Ishikawa (cell line): ENCODE measurements at regions not wholly inside any gene's neighbourhood (a gene's known extent, or its start where the extent isn't known, plus 50 kb on each side); places are given as distances from the start of the nearest gene placed in this dataset.

ENCODE experiments used
- CEBPB ChIP-seq: IDR thresholded peaks from 2 replicates; pipeline ENCODE4 v1.6.1; 2012
- CREB1 ChIP-seq: IDR thresholded peaks from 2 replicates; pipeline ENCODE4 v1.6.1; 2012; ENCODE audit warnings: low read depth
- EGR1 ChIP-seq: IDR thresholded peaks from 2 replicates; pipeline ENCODE4 v1.6.1; 2012
- EP300 ChIP-seq: IDR thresholded peaks from 2 replicates; pipeline ENCODE4 v1.6.1; 2012; ENCODE audit warnings: borderline replicate concordance
- FOXM1 ChIP-seq: IDR thresholded peaks from 2 replicates; pipeline ENCODE4 v1.6.1; 2012; ENCODE audit warnings: low read depth, borderline replicate concordance
- MAX ChIP-seq: IDR thresholded peaks from 2 replicates; pipeline ENCODE4 v1.6.1; 2012
- NFIC ChIP-seq: IDR thresholded peaks from 2 replicates; pipeline ENCODE4 v1.6.1; 2012
- RAD21 ChIP-seq: IDR thresholded peaks from 2 replicates; pipeline ENCODE4 v1.6.1; 2012; ENCODE audit warnings: low read depth
- REST ChIP-seq: IDR thresholded peaks from 2 replicates; pipeline ENCODE4 v1.6.1; 2012; ENCODE audit warnings: low read depth, mild to moderate bottlenecking
- TAF1 ChIP-seq: IDR thresholded peaks from 2 replicates; pipeline ENCODE4 v1.6.1; 2012; ENCODE audit warnings: low read depth, mild to moderate bottlenecking
- TCF12 ChIP-seq: IDR thresholded peaks from 2 replicates; pipeline ENCODE4 v1.6.1; 2012; ENCODE audit warnings: low read depth
- TEAD4 ChIP-seq: IDR thresholded peaks from 2 replicates; pipeline ENCODE4 v1.6.1; 2012
- USF1 ChIP-seq: IDR thresholded peaks from 2 replicates; pipeline ENCODE4 v1.6.1; 2012
- YY1 ChIP-seq: IDR thresholded peaks from 2 replicates; pipeline ENCODE4 v1.6.1; 2012; ENCODE audit warnings: low read depth
- ZBTB7A ChIP-seq: IDR thresholded peaks from 2 replicates; pipeline ENCODE4 v1.6.1; 2012; ENCODE audit warnings: low read depth

- TF ChIP-seq TCF12 (no peak), USF1 (no peak), YY1 (no peak), FOXM1 (no peak), EGR1 (no peak), EP300 (no peak), REST (no peak), RAD21 (no peak), NFIC (no peak), TAF1 (no peak), ZBTB7A (no peak), CEBPB (no peak), CREB1 (no peak), TEAD4 (no peak), MAX (no peak)
Observed at GRCh38 chr11:23278121-23278520, 417.8 kb upstream of the CCDC179 start.

GRCh38 chr11:23280088-23280487 is 419.8 kb upstream of the CCDC179 start:
- TF ChIP-seq TEAD4: no peak
- no peak for TF ChIP-seq MAX
- TF ChIP-seq ZBTB7A: no peak
- no peak for TF ChIP-seq CREB1
- no peak for TF ChIP-seq YY1
- no peak for TF ChIP-seq RAD21
- TF ChIP-seq CEBPB: no peak
- TF ChIP-seq TAF1: no peak
- TF ChIP-seq EP300: no peak
- TF ChIP-seq USF1: no peak
- no peak for TF ChIP-seq TCF12
- no peak for TF ChIP-seq FOXM1
- TF ChIP-seq NFIC: no peak
- no peak for TF ChIP-seq EGR1
- no peak for TF ChIP-seq REST

- TF ChIP-seq CEBPB (no peak), MAX (no peak), YY1 (no peak), ZBTB7A (no peak), TCF12 (no peak), CREB1 (no peak), FOXM1 (no peak), REST (no peak), EGR1 (no peak), TAF1 (no peak), RAD21 (no peak), USF1 (no peak)
Observed at GRCh38 chr11:23283666-23284065, 423.4 kb upstream of the CCDC179 start.

- no peak for TF ChIP-seq CEBPB
- TF ChIP-seq NFIC: no peak
- no peak for TF ChIP-seq USF1
- TF ChIP-seq MAX: no peak
- no peak for TF ChIP-seq RAD21
- TF ChIP-seq TCF12: no peak
- TF ChIP-seq EP300: no peak
- no peak for TF ChIP-seq TEAD4
- TF ChIP-seq CREB1: no peak
- TF ChIP-seq ZBTB7A: no peak
- TF ChIP-seq YY1: no peak
- no peak for TF ChIP-seq REST
- TF ChIP-seq TAF1: no peak
- TF ChIP-seq FOXM1: no peak
- TF ChIP-seq EGR1: no peak
Observed at GRCh38 chr11:23284631-23285030, 424.4 kb upstream of the CCDC179 start.
